K562 (cell line): ENCODE measurements at regions not wholly inside any gene's neighbourhood (a gene's known extent, or its start where the extent isn't known, plus 50 kb on each side); places are given as distances from the start of the nearest gene placed in this dataset.

Experiments
- CREM ChIP-seq: IDR thresholded peaks from 2 replicates; pipeline ENCODE4 v1.6.1; 2014; ENCODE audit warnings: antibody characterized with exemption, low read depth
- ELK1 ChIP-seq: sonication (generic); formaldehyde crosslinking; IDR thresholded peaks from 2 replicates; pipeline ENCODE4 v1.8.1; 2022; ENCODE audit warnings: missing genetic modification reagents
- ETV1 ChIP-seq: fragments of 450-650 bp; conservative IDR thresholded peaks from 2 replicates; pipeline ENCODE4 v1.6.1; 2016; ENCODE audit warnings: missing genetic modification characterization, control low read depth, low read depth, missing compliant biosample characterization
- HSF4 ChIP-seq: fragments of 250-450 bp; sonication (Bioruptor Pico); IDR thresholded peaks from 2 replicates; pipeline ENCODE4 v2.1.2; 2022; ENCODE audit warnings: mild to moderate bottlenecking, moderate library complexity, borderline replicate concordance
- JUN ChIP-seq, 2 experiments: sonication (generic) in 1 of 2; formaldehyde crosslinking in 1 of 2; IDR thresholded peaks; 2 replicates each; pipeline versions ENCODE4 v1.6.1 to v1.8.0; 2012 to 2022; ENCODE audit warnings: borderline replicate concordance in 2 of 2, mild to moderate bottlenecking in 2 of 2, improper control_type of control experiment in 1 of 2, low read depth in 1 of 2, low read length in 1 of 2, missing genetic modification reagents in 1 of 2
- KLF6 ChIP-seq: fragments of 250-450 bp; sonication (Bioruptor Pico); IDR thresholded peaks from 2 replicates; pipeline ENCODE4 v1.4.0; 2020; ENCODE audit warnings: mild to moderate bottlenecking, moderate library complexity, borderline replicate concordance
- NEUROD1 ChIP-seq: fragments of 150-350 bp; IDR thresholded peaks from 2 replicates; pipeline ENCODE4 v1.6.1; 2014; ENCODE audit warnings: borderline replicate concordance, low read length, low read depth; ENCODE audit not compliant: partially characterized antibody
- ZNF134 ChIP-seq: fragments of 250-450 bp; sonication (Bioruptor Pico); conservative IDR thresholded peaks from 2 replicates; pipeline ENCODE4 v1.4.0; 2020
- ZNF143 ChIP-seq: sonication (generic); formaldehyde crosslinking; IDR thresholded peaks from 2 replicates; pipeline ENCODE4 v1.9.0; 2022; ENCODE audit warnings: mild to moderate bottlenecking, missing genetic modification reagents
- ZNF444 ChIP-seq: fragments of 250-450 bp; sonication (Bioruptor Pico); IDR thresholded peaks from 2 replicates; pipeline ENCODE4 v1.4.0; 2020; ENCODE audit warnings: mild to moderate bottlenecking, moderate library complexity
- TF ChIP-seq, protein P1 (sequence below): sonication (generic); formaldehyde crosslinking; IDR thresholded peaks from 2 replicates; pipeline ENCODE4 v1.8.1; 2023; ENCODE audit warnings: missing genetic modification reagents, mild to moderate bottlenecking, borderline replicate concordance

- TF ChIP-seq, protein P1, sequence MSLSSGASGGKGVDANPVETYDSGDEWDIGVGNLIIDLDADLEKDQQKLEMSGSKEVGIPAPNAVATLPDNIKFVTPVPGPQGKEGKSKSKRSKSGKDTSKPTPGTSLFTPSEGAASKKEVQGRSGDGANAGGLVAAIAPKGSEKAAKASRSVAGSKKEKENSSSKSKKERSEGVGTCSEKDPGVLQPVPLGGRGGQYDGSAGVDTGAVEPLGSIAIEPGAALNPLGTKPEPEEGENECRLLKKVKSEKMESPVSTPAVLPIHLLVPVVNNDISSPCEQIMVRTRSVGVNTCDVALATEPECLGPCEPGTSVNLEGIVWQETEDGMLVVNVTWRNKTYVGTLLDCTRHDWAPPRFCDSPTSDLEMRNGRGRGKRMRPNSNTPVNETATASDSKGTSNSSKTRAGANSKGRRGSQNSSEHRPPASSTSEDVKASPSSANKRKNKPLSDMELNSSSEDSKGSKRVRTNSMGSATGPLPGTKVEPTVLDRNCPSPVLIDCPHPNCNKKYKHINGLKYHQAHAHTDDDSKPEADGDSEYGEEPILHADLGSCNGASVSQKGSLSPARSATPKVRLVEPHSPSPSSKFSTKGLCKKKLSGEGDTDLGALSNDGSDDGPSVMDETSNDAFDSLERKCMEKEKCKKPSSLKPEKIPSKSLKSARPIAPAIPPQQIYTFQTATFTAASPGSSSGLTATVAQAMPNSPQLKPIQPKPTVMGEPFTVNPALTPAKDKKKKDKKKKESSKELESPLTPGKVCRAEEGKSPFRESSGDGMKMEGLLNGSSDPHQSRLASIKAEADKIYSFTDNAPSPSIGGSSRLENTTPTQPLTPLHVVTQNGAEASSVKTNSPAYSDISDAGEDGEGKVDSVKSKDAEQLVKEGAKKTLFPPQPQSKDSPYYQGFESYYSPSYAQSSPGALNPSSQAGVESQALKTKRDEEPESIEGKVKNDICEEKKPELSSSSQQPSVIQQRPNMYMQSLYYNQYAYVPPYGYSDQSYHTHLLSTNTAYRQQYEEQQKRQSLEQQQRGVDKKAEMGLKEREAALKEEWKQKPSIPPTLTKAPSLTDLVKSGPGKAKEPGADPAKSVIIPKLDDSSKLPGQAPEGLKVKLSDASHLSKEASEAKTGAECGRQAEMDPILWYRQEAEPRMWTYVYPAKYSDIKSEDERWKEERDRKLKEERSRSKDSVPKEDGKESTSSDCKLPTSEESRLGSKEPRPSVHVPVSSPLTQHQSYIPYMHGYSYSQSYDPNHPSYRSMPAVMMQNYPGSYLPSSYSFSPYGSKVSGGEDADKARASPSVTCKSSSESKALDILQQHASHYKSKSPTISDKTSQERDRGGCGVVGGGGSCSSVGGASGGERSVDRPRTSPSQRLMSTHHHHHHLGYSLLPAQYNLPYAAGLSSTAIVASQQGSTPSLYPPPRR, result no peak
- TF ChIP-seq ZNF134 (CRISPR knock-in tag) (no peak), KLF6 (CRISPR knock-in tag) (no peak), CREM (no peak), ZNF444 (no peak), HSF4 (CRISPR knock-in tag) (no peak), NEUROD1 (no peak), ELK1 (CRISPR knock-in tag) (no peak), ETV1 (tag) (no peak), JUN (IDR thresholded peaks at IDR 0.05; ENCODE audit: borderline replicate concordance, low read depth, low read length) (no peak), JUN (CRISPR knock-in tag; IDR thresholded peaks at IDR 0.05; ENCODE audit: borderline replicate concordance) (no peak), ZNF143 (CRISPR knock-in tag) (no peak)
Observed at GRCh38 chrY:18997635-18998240, 224.2 kb upstream of the HSFY2 start (continued).
